Stomach (tissue), 4 donors: ENCODE measurements at regions not wholly inside any gene's neighbourhood (a gene's known extent, or its start where the extent isn't known, plus 50 kb on each side); places are given as distances from the start of the nearest gene placed in this dataset.

Experiments used
- CTCF ChIP-seq, 7 experiments: fragments of 450-650 bp in 4 of 7; fragments of 200-600 bp in 3 of 7; sonication (generic) in 3 of 7; IDR thresholded peaks; one replicate each; pipeline ENCODE4 v1.5.1; 2016 to 2019; ENCODE audit warnings: antibody characterized with exemption in 7 of 7, control low read depth in 2 of 7, mild to moderate bottlenecking in 1 of 7
- POLR2A ChIP-seq, 4 donors: fragments of 450-650 bp; IDR thresholded peaks; one replicate each; pipeline ENCODE4 v1.6.1; 2016; ENCODE audit warnings: antibody characterized with exemption in 4 of 4, control low read depth in 2 of 4, mild to moderate bottlenecking in 1 of 4, moderate library complexity in 1 of 4
- POLR2AphosphoS5 ChIP-seq, 3 donors: sonication (generic); formaldehyde crosslinking; IDR thresholded peaks; one replicate each; pipeline ENCODE4 v1.6.1; 2016; ENCODE audit warnings: antibody characterized with exemption in 3 of 3

- TF ChIP-seq CTCF (IDR thresholded peaks at IDR 0.05): no peak
- TF ChIP-seq POLR2A (IDR thresholded peaks at IDR 0.05): no peak
- no peak for TF ChIP-seq POLR2AphosphoS5 (IDR thresholded peaks at IDR 0.05)
Measured at GRCh38 chr2:65562890-65563289, 130.5 kb upstream of the SPRED2 start.
